Superior temporal gyrus (tissue), 1 donor: ENCODE measurements at regions not wholly inside any gene's neighbourhood (a gene's known extent, or its start where the extent isn't known, plus 50 kb on each side); places are given as distances from the start of the nearest gene placed in this dataset.

ENCODE experiments used
- DNase-seq: peaks from one replicate; pipeline ENCODE4 v3.0.0-alpha.2; 2016; ENCODE audit errors: extremely low spot score

DNA sequence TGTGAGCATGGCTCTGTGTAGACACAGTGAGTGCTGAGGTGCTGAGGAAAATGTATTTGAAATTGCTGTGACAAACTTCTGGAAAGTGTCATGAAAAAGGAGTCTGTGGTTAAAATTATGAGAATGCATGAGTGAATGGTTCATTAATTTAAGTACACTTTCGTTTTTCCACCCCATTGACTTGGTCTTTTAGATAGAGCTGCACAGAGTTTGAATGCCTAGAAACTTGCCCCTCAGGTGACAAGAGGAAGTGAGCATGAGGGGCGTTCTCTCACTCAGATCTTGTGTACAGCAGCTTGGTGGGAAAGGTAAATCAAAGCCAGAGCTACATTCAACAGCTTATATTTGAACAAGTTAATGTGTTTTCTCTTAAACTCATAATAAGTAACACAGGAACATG lies 296.8 kb downstream of the WDR72 start:
- no peak for DNase-seq

DNA sequence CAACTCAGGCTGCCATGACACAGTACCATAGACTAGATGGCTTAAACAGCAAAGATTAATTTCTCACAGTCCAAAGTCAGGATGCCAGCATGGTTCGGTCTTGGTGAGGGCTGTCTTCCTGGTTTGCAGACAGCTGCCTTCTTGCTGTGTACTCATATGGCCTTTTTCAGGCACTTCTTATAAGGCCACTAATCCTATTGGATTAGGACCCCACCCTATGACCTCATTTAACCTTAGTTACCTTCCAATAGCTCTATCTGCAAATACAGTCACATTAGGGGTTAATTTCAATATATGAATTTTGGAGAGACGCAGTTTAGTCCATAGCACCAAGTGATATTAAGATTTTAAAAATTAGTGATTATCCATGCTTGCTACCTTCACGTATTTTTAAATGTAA lies 297.8 kb downstream of the WDR72 start:
- DNase-seq, result no peak

GRCh38 chr15:53458736-53459135 lies 300.7 kb downstream of the WDR72 start:
- DNase-seq, result no peak

DNA sequence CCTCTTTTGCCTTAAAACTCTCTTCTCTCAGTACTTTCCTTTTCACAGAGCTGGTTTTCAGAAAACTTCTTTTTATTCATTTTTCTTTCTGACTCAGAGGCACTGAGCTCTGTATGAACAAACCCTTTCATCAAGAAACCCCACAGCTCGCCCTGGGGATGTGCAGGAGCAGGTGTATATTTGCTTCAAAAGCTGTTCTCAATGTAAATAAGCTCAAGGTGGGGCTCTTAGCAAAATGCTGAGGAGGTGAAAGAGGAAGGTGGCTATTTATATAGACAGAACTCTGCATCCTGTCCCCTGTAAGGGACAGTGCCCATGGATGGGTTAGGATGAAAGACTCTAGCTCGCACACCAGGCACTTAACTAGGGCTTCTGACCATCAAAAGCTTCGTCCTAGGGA lies 302.0 kb downstream of the WDR72 start:
- no peak for DNase-seq

GRCh38 chr15:53454843-53455721 lies 304.4 kb downstream of the WDR72 start:
- no peak for DNase-seq

DNA sequence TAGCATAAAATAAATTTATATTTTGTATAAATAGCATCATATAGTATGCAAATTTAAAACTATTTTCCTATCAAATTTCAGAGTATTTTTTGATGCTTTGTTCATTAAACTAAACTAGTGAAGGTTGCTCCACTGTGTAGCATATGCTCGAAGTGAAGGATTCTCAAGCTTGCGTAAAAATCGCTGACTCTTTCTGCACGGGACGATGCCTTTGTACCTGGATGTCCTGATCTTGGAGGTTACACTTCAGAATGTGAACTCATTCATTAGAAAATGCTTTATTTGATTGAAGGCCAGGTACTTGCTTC lies 305.0 kb downstream of the WDR72 start:
- no peak for DNase-seq

- DNase-seq, result no peak
Measured at GRCh38 chr15:53453253-53454105, 306.0 kb downstream of the WDR72 start.

- no peak for DNase-seq
Measured at GRCh38 chr15:53448232-53449015, 311.0 kb downstream of the WDR72 start.

GRCh38 chr15:53447742-53448141 lies 311.7 kb downstream of the WDR72 start:
- no peak for DNase-seq

- DNase-seq, result no peak
Measured at GRCh38 chr15:53447053-53447574, 312.3 kb downstream of the WDR72 start.

DNA sequence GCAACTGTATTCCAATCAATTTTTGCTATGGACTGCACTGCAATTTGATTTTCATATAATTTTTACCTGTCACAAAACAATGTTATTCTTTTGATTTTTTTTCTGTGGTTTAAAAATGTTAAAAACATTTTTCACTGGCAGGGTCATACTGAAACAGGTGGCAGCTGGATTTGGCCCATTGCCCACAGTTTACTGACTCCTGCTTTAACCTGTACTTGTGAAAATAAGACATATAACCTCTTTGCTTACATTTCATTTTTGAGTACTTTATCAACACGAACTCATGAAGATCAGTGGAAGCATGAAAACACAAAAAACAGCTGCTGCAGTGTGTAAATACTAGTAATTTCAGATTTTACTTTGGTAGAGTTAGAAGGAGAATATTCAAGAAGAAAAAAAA lies 313.1 kb downstream of the WDR72 start:
- no peak for DNase-seq

GRCh38 chr15:53445531-53445930 lies 313.9 kb downstream of the WDR72 start:
- DNase-seq, result no peak

GRCh38 chr15:53437985-53438841 lies 321.2 kb downstream of the WDR72 start:
- DNase-seq, result no peak

DNA sequence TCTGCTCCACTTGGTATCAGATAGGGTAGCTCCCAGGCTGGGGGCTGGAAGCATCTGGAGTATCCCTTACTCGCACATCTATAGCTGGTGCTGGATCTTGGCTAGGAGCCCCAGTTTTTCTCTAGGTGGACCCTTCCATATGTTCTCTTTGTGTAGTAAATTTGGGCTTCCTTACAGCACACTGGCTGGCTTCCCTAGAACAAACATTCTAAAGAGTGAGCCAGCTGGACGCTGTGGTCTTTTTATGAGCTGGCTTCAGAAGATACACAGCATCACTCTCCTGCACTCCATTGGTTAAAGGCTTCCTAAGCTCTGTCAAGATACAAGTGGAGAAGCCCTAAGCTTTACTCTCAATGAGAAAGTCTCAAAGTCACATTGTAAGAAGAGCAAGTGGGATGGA lies 322.1 kb downstream of the WDR72 start:
- DNase-seq, result peak; percentile 29

- DNase-seq, result no peak
Measured at GRCh38 chr15:53434174-53434678, 325.2 kb downstream of the WDR72 start.

GRCh38 chr15:53416219-53416940 lies 343.1 kb downstream of the WDR72 start:
- no peak for DNase-seq

DNA sequence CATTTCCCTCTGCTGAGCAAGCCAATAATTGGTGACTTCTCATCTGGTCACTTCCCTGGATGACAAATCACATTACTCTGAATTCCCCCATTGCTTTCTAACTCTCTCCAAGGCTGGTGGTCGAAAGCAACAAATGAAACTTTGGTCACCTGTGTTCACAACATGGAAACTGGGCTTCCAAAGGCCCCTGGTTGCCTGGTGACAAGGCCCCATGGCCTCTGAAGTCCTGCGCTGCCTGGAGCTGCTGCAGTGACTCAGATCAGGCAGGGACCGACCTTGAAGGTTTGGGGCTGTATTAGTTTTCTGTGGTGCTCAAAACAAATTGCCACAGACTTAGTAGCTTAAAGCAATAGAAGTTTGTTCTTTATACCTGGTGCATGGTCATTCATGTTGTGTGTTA lies 345.3 kb downstream of the WDR72 start:
- DNase-seq, result no peak

- DNase-seq, result no peak
Measured at GRCh38 chr15:53412542-53412941, 346.9 kb downstream of the WDR72 start.

- DNase-seq, result no peak
Measured at GRCh38 chr15:53404930-53405493, 354.5 kb downstream of the WDR72 start.

GRCh38 chr15:53401503-53401902 lies 358.0 kb downstream of the WDR72 start:
- DNase-seq, result no peak
